ENCODE measurements at regions not wholly inside any gene's neighbourhood (a gene's known extent, or its start where the extent isn't known, plus 50 kb on each side); places are given as distances from the start of the nearest gene placed in this dataset.

- DNase-seq (ENCODE audit: low spot score), result no peak
Measured at GRCh38 chr13:64917566-64917965, 2312.6 kb downstream of the PCDH9 start.

GRCh38 chr13:64912141-64912540, 2318.0 kb downstream of the PCDH9 start:
- no peak for DNase-seq (ENCODE audit: low spot score)

GRCh38 chr13:64910096-64910495, 2320.0 kb downstream of the PCDH9 start:
- DNase-seq (ENCODE audit: low spot score), result peak; percentile 18

DNA sequence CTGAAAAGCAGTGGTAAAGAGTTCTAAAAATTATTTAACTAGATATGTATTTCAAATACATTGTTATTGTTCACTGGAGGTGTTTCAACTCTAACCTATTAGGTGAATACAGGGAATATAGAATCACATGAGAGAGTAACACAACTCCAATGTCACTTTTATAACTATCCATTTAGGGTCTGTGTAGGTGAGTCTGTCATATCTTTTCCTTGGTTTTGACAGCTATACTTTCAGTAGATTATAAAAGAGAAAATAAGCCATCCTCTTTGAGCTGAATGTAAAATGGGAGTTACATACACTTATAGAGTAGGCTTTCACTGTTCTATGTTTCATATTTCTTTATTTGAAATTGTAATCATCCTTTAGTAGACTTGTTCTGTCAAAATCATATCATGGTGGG, 2321.0 kb downstream of the PCDH9 start:
- peak; percentile 34 for DNase-seq (ENCODE audit: low spot score)

GRCh38 chr13:64900039-64900438, 2330.1 kb downstream of the PCDH9 start:
- no peak for DNase-seq (ENCODE audit: low spot score)

GRCh38 chr13:64884976-64885375, 2345.2 kb downstream of the PCDH9 start:
- DNase-seq (ENCODE audit: low spot score), result no peak

GRCh38 chr13:64877176-64877575, 2353.0 kb downstream of the PCDH9 start:
- DNase-seq (ENCODE audit: low spot score), result peak; percentile 2

- DNase-seq (ENCODE audit: low spot score), result no peak
Measured at GRCh38 chr13:64871742-64872141, 2358.4 kb downstream of the PCDH9 start.

DNA sequence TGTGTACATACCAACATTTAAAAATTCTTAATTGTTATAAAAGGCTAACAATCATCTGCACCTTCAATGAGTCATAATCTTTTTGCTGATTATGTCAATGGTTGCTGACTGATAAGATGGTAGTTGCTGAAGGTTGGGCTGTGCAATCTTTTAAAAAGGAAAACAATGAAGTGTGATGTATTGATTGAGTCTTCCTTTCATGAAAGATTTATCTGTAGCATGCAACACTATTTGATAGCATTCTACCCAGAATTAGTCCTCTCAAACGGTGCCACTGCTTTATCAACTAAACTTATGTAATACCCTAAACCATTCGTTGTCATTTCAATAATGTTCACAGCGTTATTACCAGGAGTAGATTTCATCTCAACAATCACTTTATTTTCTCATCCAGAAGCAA, 2360.6 kb downstream of the PCDH9 start:
- DNase-seq (ENCODE audit: low spot score), result no peak

DNA sequence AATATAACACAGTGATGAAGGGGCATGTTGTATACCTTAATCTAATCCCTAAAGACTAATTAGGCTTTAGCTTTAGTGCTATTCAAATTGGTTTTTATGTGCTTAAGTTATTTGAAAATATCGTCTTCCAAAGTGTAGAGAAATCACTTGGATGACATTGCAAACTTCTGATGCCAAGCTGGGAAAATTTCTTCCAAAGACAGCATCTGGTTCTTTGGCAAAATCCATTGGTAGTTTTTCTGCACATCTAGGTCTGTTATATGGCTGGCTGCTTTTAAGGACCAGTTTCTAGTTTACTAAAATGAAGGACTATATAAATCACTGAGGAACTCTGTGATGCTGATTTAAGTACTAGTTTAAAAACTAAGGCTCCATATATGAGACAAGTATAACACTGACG, 2362.3 kb downstream of the PCDH9 start:
- DNase-seq (ENCODE audit: low spot score), result no peak

GRCh38 chr13:64866331-64866730, 2363.8 kb downstream of the PCDH9 start:
- no peak for DNase-seq (ENCODE audit: low spot score)

GRCh38 chr13:64855506-64855905, 2374.6 kb downstream of the PCDH9 start:
- DNase-seq (ENCODE audit: low spot score), result no peak

DNA sequence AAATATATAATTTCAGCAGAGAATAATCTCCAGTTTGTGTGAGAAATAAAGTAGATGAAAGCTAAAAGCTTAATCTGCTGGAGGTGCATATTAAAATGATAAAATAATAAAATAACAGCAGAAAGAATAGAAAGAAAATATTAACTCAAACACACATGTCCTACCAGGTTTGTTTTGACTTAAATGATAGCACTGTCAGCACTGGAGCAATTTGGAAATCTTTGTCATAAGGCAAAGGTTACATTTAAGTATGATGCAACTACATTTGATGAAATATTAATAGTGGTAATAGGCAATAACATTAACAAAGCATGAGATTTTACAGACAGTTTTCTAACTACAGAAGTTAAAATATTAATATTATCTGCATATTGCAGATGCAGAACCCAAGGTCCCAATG, 2380.1 kb downstream of the PCDH9 start:
- no peak for DNase-seq (ENCODE audit: low spot score)

DNA sequence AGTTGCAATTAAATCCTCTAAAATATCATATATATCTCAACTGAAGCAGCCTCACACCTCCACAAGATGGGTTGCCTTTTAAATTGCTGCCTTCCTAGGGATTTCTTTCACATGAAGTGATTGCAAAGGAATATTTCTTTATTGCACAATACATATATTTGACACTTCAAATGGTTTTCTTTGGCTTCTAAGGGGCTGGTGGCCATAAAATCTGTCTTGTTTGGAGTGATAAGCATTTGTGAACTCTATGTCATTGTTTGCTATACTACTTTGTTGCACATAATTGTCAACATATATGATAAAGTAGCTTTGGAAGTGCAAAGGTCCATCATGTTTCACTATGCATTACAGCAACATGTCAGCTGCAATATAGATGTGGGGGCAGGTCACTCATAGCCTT, 2380.9 kb downstream of the PCDH9 start:
- DNase-seq (ENCODE audit: low spot score), result no peak

- no peak for DNase-seq (ENCODE audit: low spot score)
Measured at GRCh38 chr13:64847767-64848166, 2382.4 kb downstream of the PCDH9 start.

- no peak for DNase-seq (ENCODE audit: low spot score)
Measured at GRCh38 chr13:64845110-64845509, 2385.0 kb downstream of the PCDH9 start.

DNA sequence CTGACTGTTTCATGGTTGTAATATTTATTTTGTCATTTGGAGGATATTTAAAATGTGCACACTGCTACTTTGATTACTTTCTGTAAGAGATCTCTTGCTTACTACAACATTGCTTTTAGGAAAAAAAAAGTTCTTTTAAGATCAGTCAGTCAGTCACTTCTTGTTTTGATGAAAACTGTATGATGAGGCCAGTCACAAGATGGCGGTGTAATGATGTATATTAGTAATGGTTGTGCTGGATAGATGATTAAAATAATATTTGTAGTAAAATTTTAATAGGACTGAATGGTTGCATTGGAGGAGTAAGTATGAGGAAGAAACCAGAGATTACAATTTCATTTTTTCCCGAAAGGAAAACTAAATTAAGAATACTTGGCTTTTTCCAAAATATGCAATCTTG, 2411.1 kb downstream of the PCDH9 start:
- DNase-seq (ENCODE audit: low spot score), result no peak

DNA sequence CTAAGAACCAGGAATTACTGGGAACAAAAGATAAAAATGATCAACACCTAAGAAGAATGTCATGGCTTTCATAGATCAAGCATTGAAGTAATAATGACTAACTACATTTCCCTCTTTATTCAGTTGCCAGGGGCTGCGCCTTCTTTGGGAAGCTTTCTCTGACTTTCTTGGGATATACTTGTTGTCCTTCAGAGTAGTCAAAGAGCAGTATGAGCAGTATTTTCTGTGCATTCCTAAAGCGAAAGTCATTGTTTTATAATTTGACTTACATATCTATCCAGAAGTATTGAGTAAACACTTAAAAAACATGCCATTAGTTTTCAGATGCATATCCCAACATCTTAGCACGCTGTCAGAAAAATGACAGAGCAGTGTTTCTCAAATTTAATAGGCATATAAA, 2412.4 kb downstream of the PCDH9 start:
- DNase-seq (ENCODE audit: low spot score), result no peak

DNA sequence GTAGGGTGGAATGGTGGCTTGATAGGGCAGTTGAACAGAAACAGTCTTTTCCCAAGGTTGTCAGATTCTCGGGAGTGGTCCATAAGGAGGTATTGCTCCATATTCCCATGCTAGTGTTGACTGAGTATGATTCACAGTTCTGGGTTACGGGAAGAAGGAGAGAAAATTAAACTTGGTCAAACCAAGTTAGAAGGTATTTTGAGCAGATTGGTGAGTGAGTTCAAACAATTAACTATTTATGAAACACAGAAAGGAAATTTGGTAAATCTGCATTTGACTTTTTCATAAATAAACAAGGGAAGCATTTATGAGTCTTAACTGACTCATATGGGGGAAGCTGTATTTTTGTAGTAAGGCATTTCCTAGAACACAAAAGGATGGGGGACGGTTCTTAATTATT, 2419.4 kb downstream of the PCDH9 start:
- no peak for DNase-seq (ENCODE audit: low spot score)

- no peak for DNase-seq (ENCODE audit: low spot score)
Measured at GRCh38 chr13:64808704-64809103, 2421.4 kb downstream of the PCDH9 start.

GRCh38 chr13:64801768-64802167, 2428.4 kb downstream of the PCDH9 start:
- no peak for DNase-seq (ENCODE audit: low spot score)

DNA sequence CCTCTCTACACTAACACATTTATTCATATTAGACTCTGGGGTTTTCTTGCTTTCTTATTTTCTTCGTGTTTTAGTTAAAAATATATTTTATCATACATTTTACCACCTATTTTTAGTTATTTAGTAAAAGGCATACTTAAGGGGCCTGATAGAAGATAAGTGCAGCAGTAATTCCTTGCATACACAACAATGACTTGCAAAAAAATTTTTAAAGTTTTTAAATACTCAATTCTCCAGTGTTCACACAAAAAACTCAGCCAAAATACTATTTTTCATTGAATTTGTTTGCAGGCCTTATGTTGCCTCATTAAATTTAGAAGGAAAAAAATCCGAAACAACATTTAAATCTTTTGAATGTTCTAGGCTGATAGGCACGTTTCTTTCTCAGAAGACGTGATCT, 2431.7 kb downstream of the PCDH9 start:
- DNase-seq (ENCODE audit: low spot score), result no peak

GRCh38 chr13:64793592-64793991, 2436.5 kb downstream of the PCDH9 start:
- no peak for DNase-seq (ENCODE audit: low spot score)

- no peak for DNase-seq (ENCODE audit: low spot score)
Measured at GRCh38 chr13:64793131-64793530, 2437.0 kb downstream of the PCDH9 start.

DNA sequence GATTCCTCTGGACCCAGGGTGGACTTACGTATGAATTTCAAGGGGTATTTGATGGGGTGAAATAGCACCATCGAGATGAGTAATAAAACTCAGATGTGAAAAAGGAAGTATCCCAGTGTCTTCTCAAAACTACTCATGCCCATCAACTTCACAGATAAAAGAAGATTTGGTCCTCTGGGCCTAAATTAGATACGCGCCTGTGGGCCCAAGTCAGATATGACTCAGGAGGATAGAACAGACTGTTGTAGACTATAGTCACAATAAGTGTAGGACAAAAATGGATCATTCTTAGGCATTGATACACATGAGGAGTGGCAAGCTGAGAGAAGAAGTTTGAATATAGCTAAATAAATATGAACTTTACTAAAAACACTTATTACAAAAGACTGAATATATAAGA, 2438.8 kb downstream of the PCDH9 start:
- DNase-seq (ENCODE audit: low spot score), result no peak
